ENCODE measurements at regions not wholly inside any gene's neighbourhood (a gene's known extent, or its start where the extent isn't known, plus 50 kb on each side); places are given as distances from the start of the nearest gene placed in this dataset.

- Histone ChIP-seq H3K27ac (replicated peaks in 1 of 4) (no peak overlapping the region), H3K9me3 (no peaks in the 10 kb centered on the region), H3K4me1 (no peaks in the 10 kb centered on the region), H3K4me3 (no peak overlapping the region), H3K36me3 (no peaks in the 10 kb centered on the region), H3K27me3 (peaks cover 0 to 3% (median 0%) of the 10 kb centered on the region in 4 donors)
- TF ChIP-seq EP300 (IDR thresholded peaks at IDR 0.05), result no peak
- no peak for DNase-seq (ENCODE audit: extremely low spot score)
- WGBS, result 63% methylated on average over 2 of the region's 2 CpGs
- intact Hi-C loops (cut with DNase I), result no loop called here
Measured at GRCh38 chrX:64097891-64098290, 107.6 kb downstream of the AMER1 start.

- no peak overlapping the region for H3K27ac ChIP-seq (replicated peaks in 1 of 4)
- no peak for DNase-seq (ENCODE audit: extremely low spot score)
- WGBS, result 3% methylated on average over 2 of the region's 2 CpGs
- no peaks in the 10 kb centered on the region for H3K36me3 ChIP-seq
- TF ChIP-seq CTCF (IDR thresholded peaks at IDR 0.05) (peak; percentile 18 to 45 (median 29)), POLR2A (IDR thresholded peaks at IDR 0.05; ENCODE audit: low read depth) (no peak), EP300 (IDR thresholded peaks at IDR 0.05) (no peak)
- no peaks in the 10 kb centered on the region for H3K4me1 ChIP-seq
- H3K4me3 ChIP-seq, result no peak overlapping the region
- H3K27me3 ChIP-seq, result no peaks in the 10 kb centered on the region
- H3K9me3 ChIP-seq, result peaks cover 0 to 20% (median 0%) of the 10 kb centered on the region in 4 donors
- intact Hi-C loops (cut with DNase I), result no loop called here
Measured at GRCh38 chrX:64093761-64094160, 111.7 kb downstream of the AMER1 start.

All from esophagus muscularis mucosa (tissue), 4 donors.